Fibroblast of skin of abdomen (primary cell): ENCODE measurements at regions not wholly inside any gene's neighbourhood (a gene's known extent, or its start where the extent isn't known, plus 50 kb on each side); places are given as distances from the start of the nearest gene placed in this dataset.
"Not testable (repeated sequence)": the region's sequence is repeated elsewhere in the genome, so short reads cannot be mapped to it uniquely, and the experiment has no call there.

ENCODE experiments used
- DNase-seq: peaks from one replicate; pipeline ENCODE4 v3.0.0-alpha.2; 2013

DNA sequence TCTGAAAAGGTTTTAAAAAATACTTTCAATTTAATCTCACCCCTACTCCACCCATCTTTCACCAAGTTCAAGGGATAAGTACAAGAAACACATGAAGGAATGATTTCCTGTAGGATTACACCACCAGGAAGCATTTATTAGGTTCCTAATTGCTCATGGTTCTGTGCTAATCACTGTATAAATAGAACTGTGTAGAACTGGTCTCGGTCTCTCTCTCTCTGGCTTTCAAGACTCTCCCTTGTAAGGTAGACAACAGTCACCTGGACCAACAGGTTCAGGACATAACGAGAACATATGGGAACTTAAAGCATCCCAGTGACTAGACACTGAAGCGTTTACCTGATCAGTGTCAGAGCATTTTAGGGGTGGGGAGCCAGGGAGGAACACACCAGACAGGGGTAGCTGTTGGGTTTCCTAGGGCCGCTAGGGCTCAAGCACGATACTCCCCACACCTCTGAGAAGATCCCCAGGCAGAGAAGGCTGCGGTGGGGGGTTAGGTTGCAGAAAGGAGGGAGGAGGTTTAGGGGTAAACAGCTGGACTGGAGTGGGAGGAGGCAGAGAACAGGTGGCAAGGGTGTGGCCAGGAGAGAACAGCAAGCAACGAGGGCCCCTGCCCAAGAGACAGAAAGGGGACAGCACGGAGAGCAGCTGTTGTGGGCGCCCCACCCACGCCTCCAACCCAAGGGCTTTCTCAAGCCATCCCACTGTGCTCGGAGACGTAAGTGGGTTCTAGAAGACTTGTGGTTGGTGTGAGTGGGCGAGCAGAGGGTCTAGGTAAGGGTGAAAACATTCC lies 52.5 kb upstream of the USP6NL start:
- no peak for DNase-seq

DNA sequence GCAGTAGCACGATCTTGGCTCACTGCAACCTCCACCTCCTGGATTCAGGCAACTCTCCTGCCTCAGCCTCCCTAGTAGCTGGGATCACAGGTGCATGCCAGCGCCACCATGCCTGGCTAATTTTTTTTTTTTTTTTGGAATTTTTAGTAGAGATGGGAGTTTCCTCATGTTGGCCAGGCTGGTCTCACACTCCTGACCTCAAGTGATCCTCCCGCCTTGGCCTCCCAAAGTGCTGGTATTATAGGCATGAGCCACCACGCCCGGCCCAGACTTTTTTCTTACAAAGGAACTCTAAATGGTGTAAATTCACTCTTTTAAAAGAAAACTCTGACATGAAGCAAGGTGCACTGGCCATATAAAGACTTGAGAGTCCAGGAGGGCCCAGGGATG lies 51.7 kb upstream of the USP6NL start:
- not testable (repeated sequence) for DNase-seq

DNA sequence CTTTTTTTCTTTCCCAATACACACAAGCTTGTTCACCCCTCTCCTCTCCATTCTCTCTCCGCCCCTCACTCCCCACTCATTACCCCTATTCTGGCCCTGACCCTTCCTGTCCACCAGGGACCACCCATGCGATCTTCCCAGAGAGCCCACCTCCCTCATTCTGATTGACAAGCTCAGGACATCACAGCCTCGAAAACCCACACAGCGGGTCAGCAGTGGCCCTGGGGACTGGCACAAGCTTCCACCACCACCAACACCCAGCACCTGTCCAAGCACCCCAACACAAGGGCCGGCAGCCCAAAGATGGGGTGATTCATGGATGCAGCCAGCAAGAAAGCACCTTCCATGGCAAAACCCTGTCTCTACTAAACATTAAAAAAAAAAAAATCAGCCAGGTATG lies 50.0 kb upstream of the USP6NL start:
- DNase-seq = no peak
